ENCODE measurements at regions not wholly inside any gene's neighbourhood (a gene's known extent, or its start where the extent isn't known, plus 50 kb on each side); places are given as distances from the start of the nearest gene placed in this dataset.

DNA sequence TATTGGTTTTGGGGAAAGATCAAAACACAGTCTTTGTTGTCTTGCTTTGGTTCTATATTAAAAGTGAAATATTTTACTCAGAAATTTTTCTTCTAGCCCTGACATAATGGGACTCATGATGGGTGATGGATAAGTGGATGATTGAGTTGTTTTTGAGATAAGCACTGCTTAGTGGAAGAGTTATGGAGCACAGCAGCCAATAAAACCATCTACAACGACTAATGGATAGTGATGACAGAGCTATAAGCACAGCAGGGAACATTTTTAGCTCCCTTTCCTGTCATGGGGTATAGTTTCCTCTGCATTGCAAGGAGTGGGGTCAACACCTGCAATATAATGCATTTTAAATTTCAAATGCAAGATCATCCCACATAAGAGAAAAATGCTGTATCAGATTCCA lies 812.4 kb downstream of the STPG2 start:
- no peak for DNase-seq
- no peak overlapping the region for H3K4me3 ChIP-seq (ENCODE audit: low read depth, low read length)
- H3K27me3 ChIP-seq, result no peaks in the 10 kb centered on the region
- H3K36me3 ChIP-seq, result no peaks in the 10 kb centered on the region
- H3K9me3 ChIP-seq, result no peaks in the 10 kb centered on the region
- no peak for TF ChIP-seq CTCF (IDR thresholded peaks at IDR 0.05; ENCODE audit: low read depth, low read length)
- no peaks in the 10 kb centered on the region for H3K4me1 ChIP-seq

DNA sequence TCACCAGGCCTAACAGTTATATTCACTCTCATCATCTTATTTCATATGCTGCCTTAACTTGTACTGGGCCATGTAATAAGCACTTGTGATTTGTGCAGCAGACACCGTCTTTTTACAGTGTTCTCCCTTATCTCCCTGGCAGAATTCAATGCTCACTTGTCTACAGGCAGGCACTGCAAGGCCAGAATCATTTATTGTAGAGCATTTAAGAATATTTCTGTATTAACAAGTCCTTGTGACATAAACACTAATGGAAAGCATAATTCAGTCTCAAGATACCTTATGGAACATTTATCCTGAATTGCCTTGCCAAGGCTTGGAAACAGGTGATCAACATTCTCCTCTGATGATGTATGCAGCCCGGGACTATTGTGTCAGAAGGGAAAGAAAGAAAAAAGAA lies 808.9 kb downstream of the STPG2 start:
- no peaks in the 10 kb centered on the region for H3K36me3 ChIP-seq
- H3K9me3 ChIP-seq, result no peaks in the 10 kb centered on the region
- no peaks in the 10 kb centered on the region for H3K4me1 ChIP-seq
- H3K27me3 ChIP-seq, result no peaks in the 10 kb centered on the region
- no peak for DNase-seq
- no peak overlapping the region for H3K4me3 ChIP-seq (ENCODE audit: low read depth, low read length)
- TF ChIP-seq CTCF (IDR thresholded peaks at IDR 0.05; ENCODE audit: low read depth, low read length), result no peak

GRCh38 chr4:97349468-97350186 lies 793.6 kb downstream of the STPG2 start:
- no peak for TF ChIP-seq CTCF (IDR thresholded peaks at IDR 0.05; ENCODE audit: low read depth, low read length)
- DNase-seq, result no peak
- H3K4me3 ChIP-seq (ENCODE audit: low read depth, low read length), result no peak overlapping the region
- H3K36me3 ChIP-seq, result no peaks in the 10 kb centered on the region
- no peaks in the 10 kb centered on the region for H3K9me3 ChIP-seq
- no peaks in the 10 kb centered on the region for H3K4me1 ChIP-seq
- H3K27me3 ChIP-seq, result no peaks in the 10 kb centered on the region

DNA sequence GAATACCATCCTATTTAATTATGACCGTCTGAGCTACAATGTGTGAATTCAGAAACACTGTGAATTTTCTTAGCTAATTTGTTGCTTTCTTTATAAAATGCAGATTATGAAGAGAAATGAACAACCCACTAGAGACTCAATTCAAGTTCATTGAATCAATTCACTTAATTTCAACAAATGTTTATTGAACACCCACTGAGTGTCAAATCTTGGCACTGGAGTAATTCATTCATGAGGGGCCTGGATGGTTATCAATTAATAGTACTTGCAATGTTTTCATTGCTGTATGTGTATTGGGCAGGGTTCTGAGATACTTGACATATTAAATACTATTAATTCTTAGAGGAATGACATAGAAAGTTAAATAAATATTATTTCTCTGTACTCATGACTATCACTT lies 789.4 kb downstream of the STPG2 start:
- DNase-seq, result no peak
- Histone ChIP-seq H3K9me3 (no peaks in the 10 kb centered on the region), H3K4me1 (no peaks in the 10 kb centered on the region), H3K27me3 (no peaks in the 10 kb centered on the region), H3K4me3 (ENCODE audit: low read depth, low read length) (no peak overlapping the region), H3K36me3 (no peaks in the 10 kb centered on the region)
- no peak for TF ChIP-seq CTCF (IDR thresholded peaks at IDR 0.05; ENCODE audit: low read depth, low read length)

DNA sequence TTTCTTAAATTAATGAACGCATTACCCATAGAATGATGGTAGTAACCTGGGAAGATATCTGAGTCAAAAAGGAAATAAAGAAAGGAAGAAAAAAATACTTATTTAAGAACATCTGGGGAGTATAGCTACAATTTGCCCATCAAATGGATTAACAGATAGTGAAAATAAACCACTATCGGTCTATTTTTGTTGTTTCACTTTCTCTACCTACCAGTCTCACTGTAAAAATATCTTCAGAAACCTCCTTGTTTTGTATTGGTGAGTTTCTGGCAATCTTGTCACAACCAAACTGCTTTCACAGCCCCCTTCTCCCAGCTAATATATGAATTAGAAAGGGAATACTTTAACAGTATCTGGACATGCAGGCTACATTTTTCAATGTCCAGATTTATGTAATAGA lies 783.5 kb downstream of the STPG2 start:
- Histone ChIP-seq H3K4me3 (ENCODE audit: low read depth, low read length) (no peak overlapping the region), H3K9me3 (no peaks in the 10 kb centered on the region), H3K27me3 (no peaks in the 10 kb centered on the region), H3K4me1 (no peaks in the 10 kb centered on the region), H3K36me3 (no peaks in the 10 kb centered on the region)
- DNase-seq, result no peak
- TF ChIP-seq CTCF (IDR thresholded peaks at IDR 0.05; ENCODE audit: low read depth, low read length), result no peak

DNA sequence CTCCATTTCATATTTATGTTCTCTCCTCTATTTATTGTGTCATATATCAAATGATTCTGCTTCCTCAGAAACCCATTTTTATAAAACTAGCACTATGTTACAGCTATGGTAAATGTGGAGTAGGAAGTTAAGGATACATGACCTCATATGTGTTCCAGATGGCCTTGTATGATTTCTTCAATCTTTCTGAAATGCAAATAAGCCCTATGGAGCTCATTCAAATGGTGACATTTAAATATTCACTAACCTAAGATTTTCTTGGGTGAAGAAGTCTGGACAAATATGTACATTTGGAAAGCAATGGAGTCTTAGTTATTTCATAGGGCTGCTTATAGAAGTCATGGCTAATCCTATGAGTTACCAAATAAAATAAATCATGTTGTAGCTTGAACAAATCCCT lies 782.5 kb downstream of the STPG2 start:
- Histone ChIP-seq H3K9me3 (no peaks in the 10 kb centered on the region), H3K4me3 (ENCODE audit: low read depth, low read length) (no peak overlapping the region), H3K36me3 (no peaks in the 10 kb centered on the region), H3K4me1 (no peaks in the 10 kb centered on the region), H3K27me3 (no peaks in the 10 kb centered on the region)
- no peak for TF ChIP-seq CTCF (IDR thresholded peaks at IDR 0.05; ENCODE audit: low read depth, low read length)
- DNase-seq, result no peak

Data from BE2C (cell line).